ENCODE measurements at regions not wholly inside any gene's neighbourhood (a gene's known extent, or its start where the extent isn't known, plus 50 kb on each side); places are given as distances from the start of the nearest gene placed in this dataset.
A peak's percentile ranks its signal among the peaks of the same experiment; 100 is the strongest.
"Not testable (repeated sequence)": the region's sequence is repeated elsewhere in the genome, so short reads cannot be mapped to it uniquely, and the experiment has no call there.

DNA sequence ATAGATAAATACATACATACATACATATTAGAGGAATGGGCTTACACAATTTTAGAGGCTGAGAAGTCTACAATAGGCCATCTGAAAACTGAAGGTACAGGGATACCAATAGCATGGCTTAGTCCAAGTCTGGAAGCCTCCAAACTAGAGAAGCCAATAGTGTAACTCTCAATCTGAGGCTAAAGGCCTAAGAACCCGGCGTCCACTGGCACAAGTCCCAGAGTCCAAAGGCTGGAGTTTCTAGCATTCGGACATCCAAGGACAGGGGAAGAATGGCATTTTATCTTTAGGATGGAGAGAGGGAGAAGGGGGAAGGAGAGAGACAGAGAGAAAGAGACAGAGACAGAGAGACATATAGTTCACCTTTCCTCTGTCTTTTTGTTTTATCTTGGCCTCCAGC is 63.7 kb upstream of the SYT4 start:
- no peak for DNase-seq

DNA sequence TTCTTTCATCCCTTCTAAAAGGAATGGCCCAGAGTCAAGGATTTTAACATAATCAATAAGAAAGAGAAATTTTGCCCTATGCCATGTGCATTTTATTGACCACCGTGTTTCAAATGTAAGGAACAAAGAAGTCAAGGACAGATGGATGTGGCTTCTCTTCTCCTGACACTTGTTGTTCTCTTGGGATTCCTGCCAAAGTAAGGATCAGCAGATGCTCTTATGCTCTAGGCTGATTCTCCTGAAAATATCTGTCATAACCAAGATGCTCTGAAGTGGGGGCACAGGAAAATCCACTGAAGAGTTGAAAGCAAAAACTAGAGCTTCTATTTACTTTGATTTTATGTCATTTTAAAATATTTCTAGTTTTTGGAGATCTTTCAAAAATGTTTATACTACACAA is 72.9 kb upstream of the SYT4 start:
- DNase-seq: no peak

DNA sequence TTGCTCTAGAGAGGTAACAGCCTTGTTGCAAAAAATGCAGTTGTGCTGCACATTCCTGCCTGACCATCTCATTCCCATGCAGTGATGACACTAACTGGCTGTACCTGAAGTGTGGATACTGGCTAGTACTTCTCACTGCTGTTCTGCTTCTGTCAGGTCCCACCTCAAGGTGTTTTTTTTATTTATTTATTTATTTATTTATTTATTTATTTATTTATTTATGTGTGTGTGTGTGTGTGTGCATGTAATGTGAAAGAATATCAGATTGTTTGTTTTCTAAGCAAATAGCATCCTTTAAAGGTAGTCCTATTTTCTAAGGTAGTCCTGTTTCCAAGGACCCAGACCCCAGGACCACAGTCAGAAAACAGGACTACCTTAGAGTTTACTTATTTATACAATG is 87.2 kb upstream of the SYT4 start:
- DNase-seq: no peak

DNA sequence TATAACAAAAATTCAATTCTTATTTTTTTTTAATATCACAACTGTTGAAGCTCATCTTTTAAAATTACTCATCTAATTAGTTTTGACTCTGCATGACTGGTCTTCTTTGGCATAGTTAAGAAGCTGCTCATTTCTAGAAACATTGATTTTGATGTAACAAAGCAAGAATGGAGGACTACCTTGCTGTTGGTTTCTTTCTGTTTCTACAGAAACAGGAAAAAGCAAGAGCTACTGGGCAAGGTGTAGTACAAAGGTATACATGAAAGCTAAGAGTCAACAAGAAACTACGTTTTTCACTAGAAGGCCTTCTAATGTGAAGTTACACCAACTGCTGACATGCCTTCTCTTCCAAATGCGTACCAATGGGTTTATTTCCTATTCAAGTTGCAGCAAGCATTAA is 90.6 kb upstream of the SYT4 start:
- DNase-seq: no peak

DNA sequence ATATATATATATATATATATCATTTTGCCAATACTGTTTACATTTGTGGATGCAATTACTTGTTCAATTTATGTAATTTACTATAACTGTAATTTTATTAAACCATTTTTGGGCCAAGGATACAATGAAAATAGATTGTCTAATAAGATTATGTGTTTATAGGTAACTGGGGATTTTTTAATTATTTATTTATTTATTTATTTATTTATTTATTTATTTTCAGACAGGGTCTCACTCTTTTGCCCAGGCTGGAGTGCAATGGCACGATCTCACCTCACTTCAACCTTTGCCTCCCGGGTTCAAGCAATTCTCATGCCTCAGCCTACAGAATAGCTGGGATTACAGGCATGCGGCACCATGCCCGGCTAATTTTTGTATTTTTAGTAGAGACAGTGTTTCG is 92.0 kb upstream of the SYT4 start:
- DNase-seq: not testable (repeated sequence)

DNA sequence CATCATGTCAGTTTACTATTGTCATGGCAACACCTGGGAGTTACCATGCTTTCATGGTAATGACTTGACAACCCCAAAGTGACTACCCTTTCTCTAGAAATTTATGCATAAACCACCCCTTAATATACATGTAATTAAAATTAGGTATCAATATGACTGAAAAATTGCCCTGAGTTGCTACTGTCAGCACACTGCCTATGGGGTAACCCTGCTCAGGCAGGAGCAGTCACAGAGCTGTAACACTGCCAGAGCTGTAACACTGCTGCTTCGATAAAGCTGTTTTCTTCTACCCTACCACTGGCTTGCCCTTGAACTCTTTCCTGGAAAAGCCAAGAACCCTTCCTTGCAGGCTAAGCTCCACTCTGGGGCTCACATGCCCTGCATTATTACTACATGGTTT is 95.5 kb upstream of the SYT4 start:
- DNase-seq: no peak

DNA sequence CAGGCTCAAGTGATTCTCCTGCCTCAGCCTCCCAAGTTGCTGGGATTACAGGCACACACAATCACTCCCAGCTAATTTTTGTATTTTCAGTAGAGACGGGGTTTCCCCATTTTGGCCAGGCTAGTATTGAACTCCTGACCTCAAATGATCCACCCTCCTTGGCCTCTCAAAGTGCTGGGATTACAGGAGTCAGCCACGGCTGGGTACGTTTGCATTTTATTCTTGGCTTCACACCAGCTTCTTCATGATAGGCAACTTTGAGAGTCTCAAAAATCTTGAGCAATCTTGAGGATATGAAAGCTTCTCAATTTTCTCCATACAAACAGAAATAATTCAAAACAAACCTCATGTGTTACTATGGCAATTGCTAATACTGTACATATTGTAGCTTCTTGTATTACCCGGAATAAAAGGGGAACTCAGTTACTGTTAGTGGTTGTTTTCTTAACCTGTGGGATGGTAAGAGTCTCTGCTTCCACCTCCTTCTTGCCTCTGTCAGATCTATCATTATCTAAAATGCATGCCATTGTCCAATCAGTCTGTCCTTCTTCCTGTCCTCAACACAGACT is 102.9 kb upstream of the SYT4 start:
- no peak for DNase-seq

GRCh38 chr18:43382641-43383403 is 105.5 kb upstream of the SYT4 start:
- DNase-seq: no peak

GRCh38 chr18:43389163-43389562 is 111.9 kb upstream of the SYT4 start:
- DNase-seq: no peak

GRCh38 chr18:43392168-43392567 is 114.9 kb upstream of the SYT4 start:
- no peak for DNase-seq

DNA sequence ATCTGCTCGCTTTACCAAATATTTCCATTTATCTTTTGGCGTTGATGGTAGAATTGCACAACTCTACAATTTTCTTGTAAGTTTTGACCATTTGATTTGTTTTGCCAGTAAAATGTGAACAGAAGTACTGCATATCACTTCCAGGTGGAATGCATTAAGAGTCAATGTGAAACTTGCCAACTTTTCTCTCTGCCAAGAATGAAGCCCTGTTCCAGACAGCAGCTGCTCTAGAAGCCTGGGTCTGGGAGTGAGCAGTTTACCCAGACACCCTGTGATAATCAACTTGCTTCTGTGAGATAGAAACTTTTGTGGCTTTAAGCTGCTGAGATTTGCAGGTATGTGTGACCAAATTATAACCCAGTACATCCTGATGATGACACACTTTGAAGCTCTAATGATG is 115.9 kb upstream of the SYT4 start:
- DNase-seq: no peak

DNA sequence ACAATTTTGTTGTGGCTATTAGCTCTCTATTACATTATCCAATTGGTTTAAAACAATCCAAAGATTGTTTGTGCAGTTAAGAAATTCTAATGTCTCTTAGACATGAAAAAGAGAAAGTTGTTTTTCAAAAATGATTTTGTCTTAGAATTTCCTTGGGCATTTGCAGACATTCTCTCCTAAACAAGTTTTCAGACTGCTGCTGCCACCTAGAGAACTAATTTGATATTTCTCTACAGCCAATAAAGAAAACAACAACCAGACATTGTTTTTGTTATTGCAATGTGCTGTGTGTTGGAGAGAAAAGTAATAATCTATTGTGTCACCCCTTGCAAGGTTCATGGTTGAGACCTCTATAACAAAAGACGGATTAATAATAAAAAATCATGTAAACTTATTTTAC is 119.0 kb upstream of the SYT4 start:
- DNase-seq: no peak

DNA sequence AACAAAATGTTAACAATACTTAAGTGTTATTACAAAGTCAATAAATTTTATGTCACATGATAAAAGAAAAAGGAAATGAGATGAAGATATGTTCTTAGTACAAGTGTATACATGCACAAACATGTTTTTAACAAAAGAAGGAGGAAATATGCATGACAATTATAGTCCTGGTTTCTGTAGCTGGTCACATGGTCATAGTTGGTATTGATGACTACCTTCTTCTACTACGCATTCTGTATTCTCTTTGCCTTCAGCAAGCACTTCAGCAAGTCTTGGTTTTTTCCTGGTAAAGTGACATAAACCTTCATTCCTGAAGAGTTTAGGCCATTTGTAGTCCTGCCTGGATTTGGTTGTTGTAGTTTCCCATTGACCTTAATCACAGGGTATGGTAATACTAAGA is 121.3 kb upstream of the SYT4 start:
- DNase-seq: no peak

DNA sequence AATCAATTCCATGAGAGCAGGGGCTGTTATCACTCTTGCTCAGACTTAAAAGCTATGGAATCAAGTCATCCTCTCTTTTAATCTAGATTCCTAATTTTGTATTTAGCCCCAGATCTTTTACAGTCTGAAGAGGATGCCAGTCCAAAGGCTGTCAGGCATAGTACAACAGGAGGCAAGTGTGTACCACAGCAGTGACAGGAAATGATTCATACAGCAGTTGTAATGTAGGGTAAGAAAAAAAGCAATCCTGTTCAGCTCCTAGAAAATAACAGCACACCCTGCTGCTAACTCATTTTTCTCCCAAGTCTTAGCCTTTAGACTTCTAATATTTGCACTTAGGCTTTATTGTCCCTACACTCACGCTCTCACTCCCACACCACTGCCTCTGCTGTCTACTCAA is 127.8 kb upstream of the SYT4 start:
- no peak for DNase-seq

DNA sequence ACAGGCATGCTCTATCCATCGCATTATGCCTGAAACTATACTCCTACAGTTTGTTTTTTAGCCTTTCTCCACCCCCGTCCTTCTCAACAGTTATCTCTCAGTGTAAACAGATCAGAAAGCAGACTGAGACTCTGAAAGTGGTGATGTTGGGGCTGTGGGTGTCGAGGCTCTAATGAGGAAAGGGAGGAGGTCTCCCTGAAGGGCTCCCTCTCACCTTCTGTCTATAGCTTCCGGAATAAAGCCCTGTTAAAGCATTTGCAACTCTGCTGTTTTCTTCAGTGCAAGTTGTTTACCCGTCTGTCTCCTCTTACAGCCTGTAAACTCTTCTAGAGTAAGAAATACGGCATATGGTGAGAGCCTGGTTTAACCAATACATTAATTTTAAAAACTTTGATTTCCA is 136.7 kb upstream of the SYT4 start:
- DNase-seq: no peak

DNA sequence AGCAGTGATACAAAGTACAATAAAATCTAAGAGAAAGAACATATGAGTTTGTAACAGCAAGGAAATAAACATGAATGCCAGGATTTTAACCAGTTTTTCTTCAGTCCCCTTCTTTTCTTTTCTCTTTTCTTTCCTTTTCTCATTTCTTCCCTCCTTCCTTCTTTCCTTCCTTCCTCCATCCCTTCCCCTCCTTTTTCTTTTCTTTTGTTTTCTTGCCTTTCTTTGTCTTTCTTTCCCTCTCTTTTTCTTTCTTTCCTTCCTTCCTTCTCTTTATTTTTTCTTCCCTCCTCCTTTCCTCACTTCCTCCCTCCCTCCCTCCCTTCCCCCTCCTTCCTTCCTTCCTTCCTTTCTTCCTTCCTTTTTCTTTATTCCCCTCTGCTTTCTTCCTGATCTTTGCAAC is 142.8 kb upstream of the SYT4 start:
- no peak for DNase-seq

DNA sequence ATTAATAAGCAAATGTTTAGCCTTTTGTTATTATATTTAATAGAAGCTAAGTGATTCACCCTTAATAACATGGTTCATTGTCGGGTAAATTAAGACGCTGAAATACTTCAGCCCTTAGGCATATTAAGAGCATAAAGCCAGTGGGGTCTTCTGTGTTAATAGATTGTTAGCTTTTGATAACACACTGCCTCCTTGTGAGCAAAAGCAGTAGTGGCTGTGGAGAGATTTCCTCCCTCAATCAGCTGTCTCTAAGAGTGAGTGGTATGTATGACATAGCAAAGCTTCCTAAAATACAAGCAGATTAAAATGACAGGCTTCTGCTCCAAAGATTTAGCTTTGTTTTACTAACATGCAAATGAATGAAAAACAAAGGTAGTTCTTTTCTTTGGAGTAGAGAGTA is 143.7 kb upstream of the SYT4 start:
- no peak for DNase-seq

- DNase-seq: peak in 3 of 58 donors; percentile 1 to 22 (median 1)
These were observed 145.2 kb upstream of the SYT4 start for GRCh38 chr18:43422518-43422917.

GRCh38 chr18:43435851-43436250 is 158.6 kb upstream of the SYT4 start:
- DNase-seq: no peak

GRCh38 chr18:43442131-43442530 is 164.8 kb upstream of the SYT4 start:
- DNase-seq: no peak

DNA sequence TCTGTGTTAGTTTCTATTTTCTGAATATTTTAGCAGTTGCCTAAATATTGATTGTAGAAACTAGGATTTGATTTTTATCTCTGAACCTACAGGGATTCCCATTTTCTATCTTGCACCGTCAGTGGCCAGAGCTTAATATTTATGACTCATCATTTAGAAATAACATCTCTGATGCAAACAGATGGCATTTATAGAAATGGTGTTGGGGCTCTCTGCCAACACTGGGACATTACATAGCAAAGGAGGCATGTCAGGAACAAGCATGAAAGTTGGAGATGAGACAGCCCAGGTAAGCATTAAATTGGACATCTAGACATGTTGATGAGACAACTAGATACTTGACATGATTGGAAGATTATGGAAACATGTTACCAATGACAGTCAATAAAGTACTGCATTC is 165.3 kb upstream of the SYT4 start:
- no peak for DNase-seq

GRCh38 chr18:43465483-43465882 is 188.2 kb upstream of the SYT4 start:
- DNase-seq: no peak

GRCh38 chr18:43471873-43472272 is 194.6 kb upstream of the SYT4 start:
- DNase-seq: no peak

DNA sequence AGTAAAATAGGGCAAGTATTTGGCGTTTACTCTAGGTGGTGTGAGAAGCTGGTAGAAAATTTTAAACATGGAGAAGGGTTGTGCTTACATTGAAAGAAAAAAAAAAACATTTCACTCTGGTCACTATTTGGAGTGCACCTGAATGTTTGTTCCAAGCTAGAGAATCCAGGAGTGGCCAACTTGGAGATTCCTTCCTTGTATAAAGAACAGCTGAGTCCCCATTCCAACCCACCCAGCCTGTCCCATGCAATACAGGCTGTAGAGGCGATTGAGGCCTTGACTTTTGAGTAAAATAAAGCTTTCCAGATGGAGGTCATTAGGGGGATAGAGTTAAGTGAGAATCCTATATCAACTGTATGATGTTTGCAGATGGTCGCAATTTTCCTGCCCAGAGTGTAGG is 203.8 kb upstream of the SYT4 start:
- no peak for DNase-seq
